ELR (cell line): ENCODE measurements at regions not wholly inside any gene's neighbourhood (a gene's known extent, or its start where the extent isn't known, plus 50 kb on each side); places are given as distances from the start of the nearest gene placed in this dataset.
"Not testable (repeated sequence)": the region's sequence is repeated elsewhere in the genome, so short reads cannot be mapped to it uniquely, and the experiment has no call there.

ENCODE experiments used
- DNase-seq: peaks from one replicate; pipeline ENCODE4 v3.0.0-alpha.2; 2015; ENCODE audit warnings: low read depth

DNA sequence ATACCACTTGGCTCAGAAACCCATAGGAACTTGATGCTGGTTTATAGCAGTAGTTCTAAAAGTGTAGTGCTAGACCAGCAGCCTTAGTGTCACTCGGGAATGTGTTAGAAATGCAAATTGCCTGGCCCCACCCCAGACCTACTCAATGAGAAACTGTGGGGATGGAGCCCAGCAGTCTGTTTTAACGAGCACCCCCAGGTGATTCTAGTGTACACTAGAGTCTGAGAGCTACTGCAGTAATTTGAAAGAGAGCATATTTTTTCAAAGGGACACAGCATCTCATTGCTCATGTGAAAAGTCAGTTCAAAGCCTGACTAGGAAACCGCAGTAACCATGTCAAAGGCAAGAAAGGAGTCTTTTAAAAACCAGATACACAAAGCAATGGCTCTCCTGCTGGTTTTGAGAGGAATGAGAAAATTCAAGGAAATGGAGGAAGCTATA, 313.4 kb downstream of the SQOR start:
- DNase-seq = no peak

DNA sequence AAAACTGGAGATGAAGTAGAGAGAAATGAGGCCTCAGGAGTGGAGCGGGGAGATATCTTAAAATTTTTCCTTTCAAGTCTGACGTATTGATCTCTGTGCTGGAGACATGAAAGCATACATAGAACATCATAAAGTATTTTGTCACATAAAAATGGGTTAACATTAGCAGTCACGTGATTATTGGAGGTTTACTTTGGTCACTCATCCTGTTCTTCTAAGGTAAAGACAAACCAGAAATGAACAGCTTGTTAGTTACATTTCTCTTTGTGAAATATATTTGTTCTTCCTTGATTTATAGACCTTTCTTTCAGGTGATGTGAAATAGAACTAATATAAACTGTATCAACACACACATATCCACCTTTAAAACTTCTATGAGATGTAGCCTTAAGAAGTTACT, 324.1 kb downstream of the SQOR start:
- no peak for DNase-seq

DNA sequence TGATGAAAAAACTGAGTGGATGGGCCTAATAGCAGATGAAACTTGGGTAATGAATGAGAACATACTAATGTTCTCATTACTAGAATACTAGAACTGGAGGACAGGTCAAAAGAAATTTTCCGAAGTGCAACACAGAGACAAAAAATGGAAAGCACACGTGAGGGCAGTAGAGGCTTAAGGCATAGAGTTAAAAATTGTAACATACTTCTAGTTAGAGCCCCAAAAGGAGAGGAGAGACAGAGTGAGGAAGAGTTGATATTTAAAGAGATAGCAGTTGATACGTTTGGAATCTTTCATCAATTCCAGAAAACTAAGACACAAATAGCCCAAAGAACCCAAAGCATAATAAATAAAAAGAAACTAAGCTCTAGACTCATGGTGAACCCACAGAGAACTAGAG, 327.9 kb downstream of the SQOR start:
- no peak for DNase-seq

- no peak for DNase-seq
These were observed 335.7 kb downstream of the SQOR start for GRCh38 chr15:45970542-45970941.

DNA sequence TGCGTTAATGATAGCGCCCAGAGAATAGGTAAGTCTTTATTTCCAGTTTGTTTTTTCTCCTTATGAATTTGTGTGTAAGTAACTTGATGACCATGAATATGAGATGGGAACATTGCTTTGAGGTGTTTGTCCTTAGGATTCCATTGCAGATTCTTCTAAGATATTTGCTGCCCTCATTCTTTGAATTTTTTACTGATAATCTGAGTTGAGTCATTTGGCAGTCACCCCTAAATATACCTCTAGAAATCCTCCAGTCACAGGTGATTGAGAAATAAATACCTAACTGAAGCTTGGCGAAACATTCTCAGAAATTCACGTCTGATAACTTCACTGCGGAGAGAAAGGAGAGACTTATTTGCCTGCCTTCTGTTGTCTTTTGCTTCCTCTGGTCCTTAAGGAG, 345.5 kb downstream of the SQOR start:
- DNase-seq = no peak

DNA sequence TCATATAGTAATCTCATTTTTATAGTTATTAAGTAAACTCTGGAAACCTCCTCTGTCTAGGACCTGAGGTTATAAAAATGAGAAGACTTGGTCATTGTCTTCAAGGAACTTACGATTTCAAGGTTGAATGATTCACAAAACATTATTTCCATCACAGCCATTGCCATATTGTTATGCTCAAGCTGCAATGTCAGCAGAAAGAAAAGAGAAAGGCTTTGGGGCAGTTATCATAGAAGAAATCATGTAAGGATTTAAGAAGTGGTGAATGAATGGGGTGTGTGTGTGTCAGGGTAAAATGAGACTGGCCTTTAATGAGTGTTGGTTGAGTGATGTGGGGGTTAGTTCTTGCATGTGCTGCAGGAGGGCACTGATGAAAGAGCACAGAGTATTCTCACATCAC, 346.8 kb downstream of the SQOR start:
- no peak for DNase-seq

DNA sequence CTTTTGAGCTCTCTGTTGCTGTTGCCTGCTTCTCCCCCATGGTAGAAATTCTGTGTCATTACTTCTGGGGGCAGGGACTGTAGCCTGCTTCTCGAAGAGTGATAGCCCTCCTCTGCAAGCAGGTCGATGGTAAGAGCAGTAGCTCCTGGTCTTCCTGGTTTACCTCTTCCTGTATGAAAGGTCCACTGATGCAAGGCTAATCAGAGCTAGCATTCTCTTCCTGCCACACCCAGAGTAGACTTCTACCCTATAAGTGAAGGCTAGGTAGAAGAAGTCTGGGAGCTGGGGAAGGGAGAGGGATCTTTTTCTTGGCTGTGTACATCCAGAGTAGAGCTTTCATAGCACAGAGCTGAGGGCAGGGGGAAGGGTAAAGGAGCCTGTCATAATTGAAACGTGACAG, 357.0 kb downstream of the SQOR start:
- no peak for DNase-seq

DNA sequence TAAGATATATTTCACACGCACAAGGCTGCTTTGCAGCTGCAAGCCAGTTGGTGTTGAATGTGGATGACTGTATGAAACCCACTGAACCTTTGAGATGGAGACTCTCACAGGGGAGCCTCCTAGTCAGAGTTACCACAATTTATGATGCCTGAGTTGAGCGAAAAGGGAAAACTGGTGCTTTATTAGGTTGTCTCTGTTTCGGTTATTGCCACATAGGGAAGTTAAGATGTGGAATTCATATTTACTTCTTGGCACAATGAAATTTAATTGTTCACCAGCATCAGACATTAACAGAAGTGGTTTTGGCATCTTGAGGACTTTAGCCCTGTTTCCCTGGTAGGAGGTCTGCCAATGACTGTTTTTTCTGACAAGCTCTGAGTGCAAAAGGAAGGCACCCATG, 358.2 kb downstream of the SQOR start:
- no peak for DNase-seq

DNA sequence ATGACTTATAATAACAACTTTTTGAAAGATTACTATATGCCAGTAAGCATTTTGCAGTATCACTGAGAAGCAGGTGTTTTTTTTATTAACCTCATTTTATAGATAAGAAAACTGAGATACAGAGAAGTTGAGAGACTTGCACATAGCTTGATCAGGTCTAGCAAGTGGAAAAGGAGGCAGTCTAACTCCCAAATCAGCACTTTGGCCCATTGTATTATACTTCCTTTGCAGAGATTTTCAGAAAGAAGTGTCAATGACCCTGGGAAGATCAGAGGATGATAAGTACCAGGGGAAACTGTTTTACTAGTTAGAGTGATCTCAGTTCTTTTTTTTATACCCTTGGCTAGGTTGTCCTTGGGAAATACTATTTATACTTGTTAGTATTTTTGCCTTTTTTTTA, 358.7 kb downstream of the SQOR start:
- no peak for DNase-seq

DNA sequence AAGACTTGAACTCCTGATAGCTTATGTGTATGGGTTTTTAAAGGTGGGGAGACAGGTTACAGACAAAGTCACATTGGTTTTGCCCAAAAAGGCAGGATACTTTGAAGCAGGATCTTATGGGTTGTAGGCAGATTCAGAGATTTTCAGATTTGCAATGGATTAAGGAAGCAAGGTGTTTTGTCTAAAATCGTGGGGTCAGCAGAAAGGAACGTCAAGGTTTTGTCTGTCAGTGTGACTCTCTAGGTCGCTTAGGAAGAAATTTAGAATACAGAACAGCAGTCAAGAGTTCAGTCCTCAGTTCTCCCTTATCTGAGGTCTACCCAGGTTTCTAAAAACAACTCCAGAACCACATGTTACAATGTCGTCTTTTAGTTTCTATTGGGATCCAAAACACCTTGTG, 361.0 kb downstream of the SQOR start:
- no peak for DNase-seq

- no peak for DNase-seq
These were observed 379.7 kb downstream of the SQOR start for GRCh38 chr15:46014532-46014931.

- no peak for DNase-seq
These were observed 399.9 kb downstream of the SQOR start for GRCh38 chr15:46034755-46035154.

GRCh38 chr15:46039703-46040102, 404.9 kb downstream of the SQOR start:
- no peak for DNase-seq

GRCh38 chr15:46041905-46042304, 407.1 kb downstream of the SQOR start:
- no peak for DNase-seq

- no peak for DNase-seq
These were observed 425.2 kb downstream of the SQOR start for GRCh38 chr15:46059921-46060594.

DNA sequence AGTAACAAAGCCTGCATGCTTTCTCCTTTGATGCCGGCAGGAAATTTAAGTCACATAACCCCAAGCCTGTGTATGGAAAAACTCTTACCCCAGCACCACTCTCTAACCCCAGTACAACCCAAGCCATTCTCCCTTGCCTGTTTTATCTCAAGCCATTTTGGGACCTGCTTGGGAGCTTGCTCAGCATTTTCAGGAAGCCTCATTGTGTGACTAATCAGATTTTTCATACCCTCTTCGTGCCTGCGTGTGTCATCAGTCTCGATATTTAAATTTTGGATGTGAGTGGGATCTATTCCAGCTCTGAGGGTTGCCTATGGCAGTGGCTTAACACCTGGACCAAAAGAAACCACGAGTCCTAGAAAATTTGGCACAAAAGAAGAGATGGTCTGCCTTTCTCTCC, 426.2 kb downstream of the SQOR start:
- DNase-seq = no peak

DNA sequence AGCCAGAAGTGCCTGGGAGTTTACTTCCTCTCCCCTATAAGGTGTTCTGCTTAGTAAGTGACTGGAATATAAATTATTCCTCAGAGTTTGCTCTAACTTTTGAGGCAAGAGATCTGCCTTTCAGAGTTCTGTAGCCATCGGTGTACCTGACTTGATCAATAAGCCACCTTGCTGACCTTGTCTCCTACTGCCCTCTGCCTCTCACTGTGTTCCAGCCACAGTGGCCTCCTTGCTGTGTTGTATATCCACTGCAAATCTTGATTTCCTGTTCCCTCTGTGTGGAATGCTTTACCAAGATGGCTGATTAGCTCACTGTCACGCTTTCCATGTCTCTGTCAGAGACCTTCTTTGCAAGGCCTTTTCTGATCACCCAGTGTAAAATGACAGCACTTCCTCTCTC, 442.4 kb downstream of the SQOR start:
- no peak for DNase-seq

DNA sequence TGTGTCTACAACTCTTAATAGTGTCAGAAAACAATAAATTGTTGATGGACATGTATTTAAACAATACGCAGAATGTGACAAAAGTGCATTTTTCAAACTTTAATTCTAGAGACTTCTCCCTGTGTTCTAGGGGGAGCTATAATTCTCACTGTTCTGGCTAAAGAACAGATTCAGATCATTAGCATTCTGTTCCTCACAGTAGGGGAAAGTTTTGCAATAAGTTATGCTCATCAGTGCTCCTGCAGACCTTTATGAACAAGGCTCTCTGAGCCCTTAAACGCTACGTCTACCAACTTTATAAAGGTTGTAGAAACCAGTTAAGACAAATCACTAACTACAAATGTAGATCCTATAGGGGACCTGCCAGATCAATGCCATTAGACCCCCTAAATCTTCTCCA, 444.2 kb downstream of the SQOR start:
- DNase-seq = no peak

DNA sequence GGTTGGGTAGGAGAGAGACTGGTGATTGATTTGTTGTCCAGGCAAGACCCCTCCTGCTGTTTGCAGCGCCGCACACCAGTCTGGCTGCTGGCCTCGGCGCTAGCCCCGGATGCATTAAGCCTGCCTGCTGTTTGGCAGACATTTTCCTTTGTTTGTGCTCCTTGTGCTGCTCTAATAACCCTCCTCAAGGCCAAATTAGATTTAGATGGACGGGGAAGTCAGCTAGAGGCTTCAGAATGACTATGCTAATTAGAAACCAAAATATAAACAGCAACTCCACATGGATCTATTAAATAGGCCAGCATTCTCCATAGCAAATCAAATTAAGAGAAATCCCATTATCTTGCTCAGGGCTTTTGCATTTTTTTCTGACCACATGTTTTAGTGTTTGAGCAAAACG, 445.2 kb downstream of the SQOR start:
- no peak for DNase-seq

DNA sequence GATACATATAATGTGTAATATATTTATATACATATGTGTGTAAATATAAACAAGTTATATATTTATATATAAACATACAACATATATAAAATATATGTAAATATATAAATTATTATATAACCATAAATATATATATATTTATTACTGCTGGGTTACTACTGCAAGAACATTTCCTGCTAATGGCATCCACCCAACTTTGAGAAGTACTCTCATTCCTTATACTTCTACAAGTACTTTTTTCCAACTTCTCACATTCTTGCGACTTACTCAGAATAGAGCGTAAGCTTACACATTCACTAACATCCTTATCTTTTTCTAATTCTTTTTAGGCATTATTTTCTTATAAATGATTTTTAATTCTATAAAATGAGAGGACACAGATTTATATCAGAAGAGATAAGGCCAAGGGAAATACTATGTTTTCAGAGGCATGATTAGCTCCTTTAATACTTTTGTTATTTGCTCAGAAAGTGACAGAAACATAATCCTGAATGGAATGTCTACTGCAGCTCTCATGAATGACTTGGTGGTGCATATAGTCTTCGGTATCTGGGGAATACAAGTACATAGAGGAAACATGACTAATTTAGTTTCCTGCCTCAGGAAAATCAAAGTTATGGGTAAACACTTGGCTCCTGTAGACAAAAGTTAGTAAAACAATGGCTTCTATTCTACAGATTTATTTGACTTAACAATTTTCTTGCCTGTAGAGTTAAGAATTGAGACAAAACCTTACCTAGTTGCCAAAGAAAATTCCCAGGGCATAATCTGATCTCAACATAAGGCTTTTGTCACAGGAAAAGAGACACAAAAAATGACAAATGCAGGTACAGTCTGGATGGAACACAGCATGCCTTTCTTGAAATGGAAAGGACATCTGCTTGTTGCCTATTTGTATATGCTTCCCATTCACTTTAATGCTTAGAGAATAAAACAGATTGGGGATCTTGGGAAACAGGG, 453.9 kb downstream of the SQOR start:
- no peak for DNase-seq

DNA sequence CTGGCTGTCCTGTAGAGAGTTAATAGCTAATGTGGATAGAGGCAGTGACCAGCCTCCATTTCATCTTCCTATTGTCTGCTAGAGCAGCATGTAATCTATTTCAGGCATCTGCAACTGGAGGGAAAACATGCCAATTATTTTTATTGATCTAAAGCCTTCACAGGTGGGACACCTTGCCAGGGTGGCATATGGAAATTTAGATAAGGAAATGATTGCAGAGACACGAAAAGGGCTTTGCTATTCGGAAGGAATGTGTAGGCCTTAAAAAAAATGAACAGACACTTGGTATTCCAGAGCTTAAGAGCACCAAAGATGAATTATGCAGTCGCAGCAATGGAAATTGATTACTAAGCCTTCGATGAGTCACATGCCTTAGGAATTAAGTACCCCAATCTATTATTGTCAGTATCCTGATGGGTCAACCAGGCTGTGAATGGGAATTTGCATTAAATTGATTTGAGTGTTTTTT, 454.7 kb downstream of the SQOR start:
- DNase-seq = no peak

DNA sequence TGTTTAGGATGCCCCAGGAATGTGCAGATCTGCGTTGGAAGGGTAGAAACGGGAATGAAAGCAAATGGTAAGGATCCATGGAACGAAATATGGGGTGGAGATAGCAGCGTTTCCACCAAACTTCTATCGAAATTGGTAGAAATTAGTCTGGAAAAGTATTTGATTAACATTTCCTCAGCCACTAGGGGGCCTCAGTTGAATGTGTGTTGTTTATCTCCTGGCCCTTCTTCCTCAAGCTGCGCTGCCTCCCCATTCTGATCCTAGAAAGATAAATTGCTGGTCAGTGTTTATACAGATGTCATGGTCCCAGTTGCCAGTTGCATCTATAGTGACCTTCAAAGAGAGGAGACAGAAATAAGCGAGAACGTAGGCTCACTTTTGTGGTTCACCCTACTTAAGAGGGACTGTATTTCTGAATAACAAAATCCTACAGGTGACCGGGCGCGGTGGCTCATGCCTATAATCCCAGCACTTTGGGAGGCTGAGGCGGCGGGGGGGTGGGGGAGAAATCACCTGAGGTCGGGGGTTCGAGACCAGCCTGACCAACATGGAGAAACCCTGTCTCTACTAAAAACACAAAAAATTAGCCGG, 457.1 kb downstream of the SQOR start:
- DNase-seq = peak; percentile 27

DNA sequence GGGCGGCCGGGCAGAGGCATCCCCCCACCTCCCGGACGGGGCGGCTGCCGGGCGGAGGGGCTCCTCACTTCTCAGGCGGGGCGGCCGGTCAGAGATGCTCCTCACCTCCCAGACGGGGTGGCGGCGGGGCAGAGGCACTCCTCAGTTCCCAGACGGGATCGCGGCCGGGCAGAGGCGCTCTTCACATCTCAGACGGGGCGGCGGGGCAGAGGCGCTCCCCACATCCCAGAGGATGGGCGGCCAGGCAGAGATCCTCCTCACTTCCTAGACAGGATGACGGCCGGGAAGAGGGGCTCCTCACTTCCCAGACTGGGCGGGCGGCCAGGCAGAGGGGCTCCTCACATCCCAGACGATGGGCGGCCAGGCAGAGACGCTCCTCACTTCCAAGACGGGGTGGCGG, 463.2 kb downstream of the SQOR start:
- DNase-seq = not testable (repeated sequence)
